SK-MEL-5 (cell line): ENCODE measurements at regions not wholly inside any gene's neighbourhood (a gene's known extent, or its start where the extent isn't known, plus 50 kb on each side); places are given as distances from the start of the nearest gene placed in this dataset.
"Not testable (repeated sequence)": the region's sequence is repeated elsewhere in the genome, so short reads cannot be mapped to it uniquely, and the experiment has no call there.

ENCODE experiments used
- DNase-seq: peaks from one replicate; pipeline ENCODE4 v3.0.0-alpha.2; 2016; ENCODE audit warnings: low read depth, low spot score
- in situ Hi-C: cut with HindIII; loops from 2 replicates; pipeline ENCODE4 v1.10.0; 2016; ENCODE audit warnings: low sequenced_read_pairs, high pct_unique_total_duplicates, low pct_unique_long_range_greater_than_20kb

DNA sequence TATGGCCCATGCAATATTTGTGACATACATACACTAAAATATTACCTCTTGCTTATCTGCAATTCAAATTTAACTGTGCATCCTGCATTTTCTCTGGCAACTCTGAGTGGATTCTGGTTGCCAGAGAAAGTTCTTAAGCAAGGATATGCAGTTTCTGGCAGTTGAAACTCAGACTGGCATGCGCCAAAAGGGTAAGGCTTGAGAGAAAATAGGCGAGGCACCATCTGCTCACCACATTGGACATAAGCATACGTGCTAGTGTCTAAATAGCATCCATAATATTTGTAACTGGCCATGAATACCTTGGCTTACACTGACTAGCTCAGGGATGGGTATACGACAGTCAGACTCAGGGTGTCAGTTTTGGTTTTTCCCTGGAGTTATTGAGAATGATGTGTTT lies 465.1 kb downstream of the DOK5 start:
- no peak for DNase-seq
- in situ Hi-C loops = no loop called here

DNA sequence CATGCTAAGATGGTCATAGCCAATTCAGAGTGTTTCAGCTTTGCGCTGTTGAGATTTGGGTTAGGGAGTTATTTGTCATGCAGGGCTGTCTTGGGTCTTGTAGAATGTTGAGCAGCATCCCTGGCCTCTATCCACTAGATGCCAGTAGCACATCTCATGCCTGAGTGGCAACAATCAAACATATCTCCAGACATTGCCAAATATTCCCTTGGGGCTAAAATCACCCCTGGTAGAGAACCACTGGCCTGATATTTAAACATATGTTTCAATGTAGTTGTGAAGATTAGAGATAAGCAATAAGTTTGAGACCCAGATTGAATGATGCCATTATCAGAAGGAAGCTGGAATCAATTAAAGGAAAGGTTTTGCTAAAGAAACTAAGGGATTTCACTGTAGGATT lies 463.3 kb downstream of the DOK5 start:
- in situ Hi-C loops = no loop called here
- no peak for DNase-seq

GRCh38 chr20:54933212-54933904 lies 458.0 kb downstream of the DOK5 start:
- DNase-seq = no peak
- in situ Hi-C loops = no loop called here

- DNase-seq = no peak
- in situ Hi-C loops = no loop called here
Measured at GRCh38 chr20:54929191-54929590, 453.8 kb downstream of the DOK5 start.

DNA sequence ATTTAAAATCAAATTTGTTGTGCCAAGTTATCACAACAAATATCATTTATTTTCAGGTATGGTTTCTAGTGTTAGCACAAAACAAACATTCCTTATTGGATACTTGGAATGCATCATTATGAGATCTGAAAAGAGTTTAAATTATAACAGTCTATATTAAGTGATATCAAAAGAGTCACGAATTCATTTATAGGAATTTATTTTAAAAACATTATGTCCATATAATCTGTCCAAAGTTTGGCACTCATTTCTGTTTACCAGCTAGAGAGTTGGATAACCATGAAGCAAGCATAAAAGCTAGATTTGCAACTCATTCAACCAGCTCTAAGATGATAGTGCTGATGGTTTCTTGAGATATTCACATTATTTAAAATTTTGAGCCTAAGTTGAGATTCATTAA lies 453.2 kb downstream of the DOK5 start:
- no peak for DNase-seq
- in situ Hi-C loops = no loop called here

DNA sequence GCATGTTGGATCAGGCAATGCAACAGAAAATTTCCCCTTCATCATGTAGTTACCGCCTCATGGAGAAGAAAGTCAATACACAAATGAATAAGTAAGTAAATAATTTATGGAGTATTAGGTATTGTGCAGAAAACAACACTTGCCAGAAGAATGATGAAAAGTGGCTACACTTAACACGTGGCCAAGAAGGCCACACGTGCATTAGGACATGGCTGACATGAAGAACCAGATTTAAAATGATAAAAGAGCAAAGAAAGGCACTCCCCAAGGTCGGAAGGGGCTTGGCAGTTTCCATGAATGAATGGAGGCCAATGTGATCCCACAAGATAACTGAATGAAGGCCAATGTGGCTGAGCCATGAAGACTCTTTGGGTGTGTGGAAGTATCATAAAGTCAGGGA lies 447.2 kb downstream of the DOK5 start:
- in situ Hi-C loops = no loop called here
- DNase-seq = no peak

GRCh38 chr20:54922096-54922495 lies 446.7 kb downstream of the DOK5 start:
- in situ Hi-C loops = no loop called here
- no peak for DNase-seq

GRCh38 chr20:54920491-54920890 lies 445.1 kb downstream of the DOK5 start:
- no peak for DNase-seq
- in situ Hi-C loops = no loop called here

DNA sequence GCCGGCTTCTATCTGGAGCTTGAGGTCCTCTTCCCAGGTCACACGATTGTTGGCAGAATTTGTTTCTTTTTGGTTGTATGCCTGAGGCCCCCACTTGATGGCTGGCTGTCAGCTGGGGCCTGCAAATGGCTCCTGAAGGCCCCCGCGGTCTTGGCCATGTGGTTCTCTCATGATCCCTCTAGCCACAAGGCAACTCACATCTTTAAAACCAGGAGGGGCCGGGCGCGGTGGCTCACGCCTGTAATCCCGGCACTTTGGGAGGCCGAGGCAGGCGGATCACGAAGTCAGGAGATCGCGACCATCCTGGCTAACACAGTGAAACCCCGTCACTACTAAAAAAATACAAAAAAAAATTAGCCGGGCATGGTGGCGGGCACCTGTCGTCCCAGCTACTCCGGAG lies 443.6 kb downstream of the DOK5 start:
- DNase-seq, in situ Hi-C loops: not testable (repeated sequence)

DNA sequence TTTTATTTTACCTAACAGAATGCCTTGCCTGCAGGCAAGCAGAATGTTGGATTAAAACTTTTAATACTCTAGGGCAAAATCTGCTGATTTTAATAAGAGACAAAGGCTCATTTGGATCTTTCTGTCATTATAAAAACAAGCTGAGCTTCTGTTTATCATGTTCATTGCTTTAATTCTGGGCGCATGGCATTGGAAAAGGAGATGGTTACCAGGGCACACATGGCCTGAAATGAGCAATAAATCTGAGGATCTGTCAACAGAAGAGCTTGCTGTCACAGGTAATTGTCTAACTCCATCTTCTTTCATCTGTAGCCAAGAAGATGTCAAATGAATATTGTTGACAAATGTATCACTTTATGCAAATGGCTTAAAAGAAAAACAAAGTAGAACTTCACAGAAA lies 439.6 kb downstream of the DOK5 start:
- in situ Hi-C loops = no loop called here
- no peak for DNase-seq

DNA sequence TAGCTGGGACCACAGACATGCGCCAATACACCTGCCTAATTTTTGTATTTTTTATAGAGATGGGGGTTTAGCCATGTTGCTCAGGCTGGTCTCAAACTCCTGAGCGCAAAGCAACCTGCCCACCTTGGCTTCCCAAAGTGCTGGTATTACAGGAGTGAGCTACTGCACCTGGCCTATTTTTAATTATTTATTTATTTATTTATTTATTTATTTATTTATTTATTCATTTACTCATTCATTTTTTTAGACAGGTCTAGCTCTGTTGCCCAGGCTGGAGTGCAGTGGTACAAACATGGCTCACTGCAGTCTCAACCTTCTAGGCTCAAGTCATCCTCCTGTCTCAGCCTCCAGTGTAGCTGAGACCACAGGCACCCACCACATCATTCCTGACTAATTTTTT lies 434.3 kb downstream of the DOK5 start:
- no peak for DNase-seq
- in situ Hi-C loops = no loop called here

GRCh38 chr20:54906134-54906533 lies 430.7 kb downstream of the DOK5 start:
- in situ Hi-C loops, DNase-seq: not testable (repeated sequence)

GRCh38 chr20:54897787-54898186 lies 422.4 kb downstream of the DOK5 start:
- in situ Hi-C loops = no loop called here
- DNase-seq = no peak

GRCh38 chr20:54891907-54892306 lies 416.5 kb downstream of the DOK5 start:
- in situ Hi-C loops = no loop called here
- DNase-seq = no peak

- DNase-seq = no peak
- in situ Hi-C loops = no loop called here
Measured at GRCh38 chr20:54879393-54879792, 404.0 kb downstream of the DOK5 start.

GRCh38 chr20:54875307-54875706 lies 399.9 kb downstream of the DOK5 start:
- in situ Hi-C loops = no loop called here
- DNase-seq = no peak

DNA sequence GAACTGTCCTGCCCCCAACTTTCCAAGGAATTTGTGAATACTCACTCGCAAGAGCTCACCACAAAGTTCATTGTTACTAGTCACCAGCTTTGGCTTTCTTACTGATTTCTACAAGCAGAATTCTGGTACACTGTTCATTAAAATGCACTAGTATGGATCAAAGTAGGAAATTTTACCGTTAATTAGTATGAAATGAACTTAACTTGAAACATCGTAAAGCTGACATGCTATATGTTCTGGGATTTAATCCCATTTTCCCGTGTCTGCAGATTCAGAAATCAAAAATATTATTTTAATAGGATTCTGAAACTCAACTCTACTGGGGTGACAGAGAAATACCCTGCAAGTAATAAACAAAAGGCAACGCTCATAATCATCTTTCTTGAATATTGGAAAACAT lies 399.3 kb downstream of the DOK5 start:
- DNase-seq = no peak
- in situ Hi-C loops = no loop called here

- in situ Hi-C loops = no loop called here
- DNase-seq = no peak
Measured at GRCh38 chr20:54872440-54872839, 397.0 kb downstream of the DOK5 start.

DNA sequence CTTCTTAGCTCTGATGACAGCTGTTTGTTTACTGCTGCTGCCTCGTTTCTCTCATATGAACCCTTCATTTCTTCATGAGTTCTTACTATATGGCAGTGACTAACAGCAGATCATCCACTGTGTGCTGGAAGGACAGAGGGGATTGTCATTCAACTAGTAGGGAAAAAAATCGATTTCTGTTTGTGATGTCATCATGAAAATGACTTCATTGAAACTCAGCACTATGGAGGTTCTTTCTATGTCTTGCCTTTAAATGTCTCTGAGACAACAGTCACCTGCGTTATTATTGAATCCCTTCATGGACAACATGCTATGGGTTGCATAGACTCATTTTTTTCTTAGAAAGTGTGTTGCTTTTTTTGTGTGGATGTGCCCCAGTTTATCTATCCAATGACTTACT lies 394.4 kb downstream of the DOK5 start:
- DNase-seq = no peak
- in situ Hi-C loops = no loop called here

GRCh38 chr20:54865273-54865672 lies 389.9 kb downstream of the DOK5 start:
- DNase-seq = no peak
- in situ Hi-C loops = no loop called here
